Ovary (tissue), 3 donors: ENCODE measurements at regions not wholly inside any gene's neighbourhood (a gene's known extent, or its start where the extent isn't known, plus 50 kb on each side); places are given as distances from the start of the nearest gene placed in this dataset.

Experiments
- CTCF ChIP-seq, 3 donors: fragments of 450-650 bp in 2 of 3; fragments of 200-600 bp in 1 of 3; IDR thresholded peaks; one replicate each; pipeline versions ENCODE4 v1.5.1 to v1.8.0; 2016 to 2022; ENCODE audit warnings: antibody characterized with exemption in 3 of 3, mild to moderate bottlenecking in 1 of 3
- EP300 ChIP-seq: sonication (generic); formaldehyde crosslinking; IDR thresholded peaks from one replicate; pipeline ENCODE4 v1.6.1; 2017; ENCODE audit warnings: antibody characterized with exemption
- POLR2A ChIP-seq: fragments of 450-650 bp; IDR thresholded peaks from one replicate; pipeline ENCODE4 v1.6.1; 2017; ENCODE audit warnings: antibody characterized with exemption, mild to moderate bottlenecking, moderate library complexity
- donor health status: DM: no; HTN: no; CAD: no.

DNA sequence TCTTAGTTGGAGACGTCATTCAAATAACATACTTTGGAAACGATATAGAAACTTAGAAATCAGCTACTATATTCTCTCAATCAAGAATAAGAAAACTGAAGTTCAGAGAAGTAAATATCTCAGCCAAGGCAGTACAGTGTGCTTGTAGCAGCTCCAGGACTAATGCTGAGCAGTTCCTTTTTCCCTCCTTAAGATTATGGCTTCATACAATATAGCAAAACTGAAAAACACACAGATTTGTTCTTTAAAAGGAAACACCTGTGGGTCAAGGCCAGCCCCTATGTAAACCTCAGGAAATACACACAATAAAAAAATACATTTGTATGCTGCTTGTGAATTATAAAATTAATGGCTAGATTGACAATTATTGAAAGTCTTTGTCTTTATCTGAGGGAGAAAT is 212.7 kb upstream of the EDNRB start:
- no peak for TF ChIP-seq CTCF (IDR thresholded peaks at IDR 0.05)
- TF ChIP-seq POLR2A = no peak
- TF ChIP-seq EP300 = no peak
